Endothelial cell of umbilical vein (primary cell): ENCODE measurements at regions not wholly inside any gene's neighbourhood (a gene's known extent, or its start where the extent isn't known, plus 50 kb on each side); places are given as distances from the start of the nearest gene placed in this dataset.

Experiments
- GATA2 ChIP-seq: IDR thresholded peaks from 2 replicates; pipeline ENCODE4 v1.7.0; 2011; ENCODE audit warnings: low read depth, mild to moderate bottlenecking, moderate library complexity, mixed read lengths, low read length; ENCODE audit not compliant: insufficient read length, insufficient read depth
- JUN ChIP-seq: IDR thresholded peaks from 2 replicates; pipeline ENCODE4 v1.6.1; 2011; ENCODE audit warnings: borderline replicate concordance, low read depth; ENCODE audit not compliant: insufficient read length, insufficient read depth
- MAX ChIP-seq: IDR thresholded peaks from 2 replicates; pipeline ENCODE4 v1.6.1; 2011; ENCODE audit not compliant: insufficient read depth, insufficient read length
- MYC ChIP-seq: IDR thresholded peaks from one replicate; pipeline ENCODE4 v1.6.1; 2011; ENCODE audit warnings: mild to moderate bottlenecking, low read depth, low read length
- POLR2A ChIP-seq: IDR thresholded peaks from 2 replicates; pipeline ENCODE4 v1.6.1; 2012; ENCODE audit warnings: low read depth, mild to moderate bottlenecking, control low read depth, low read length
- POLR2AphosphoS5 ChIP-seq: IDR thresholded peaks from 2 replicates; pipeline ENCODE4 v1.6.1; 2012; ENCODE audit warnings: low read depth, mild to moderate bottlenecking, control low read depth, low read length, moderate library complexity; ENCODE audit not compliant: insufficient read depth
- TF ChIP-seq, protein P1 (sequence below), 2 donors: IDR thresholded peaks; 1 replicate in 1 of 2; 2 replicates in 1 of 2; pipeline ENCODE4 v1.5.1; 2011; ENCODE audit warnings: low read length in 2 of 2, mild to moderate bottlenecking in 2 of 2, moderate library complexity in 2 of 2, control low read depth in 1 of 2, inconsistent platforms in 1 of 2, low read depth in 1 of 2; ENCODE audit not compliant: insufficient read depth in 1 of 2; ENCODE audit errors: extremely low read depth in 1 of 2

DNA sequence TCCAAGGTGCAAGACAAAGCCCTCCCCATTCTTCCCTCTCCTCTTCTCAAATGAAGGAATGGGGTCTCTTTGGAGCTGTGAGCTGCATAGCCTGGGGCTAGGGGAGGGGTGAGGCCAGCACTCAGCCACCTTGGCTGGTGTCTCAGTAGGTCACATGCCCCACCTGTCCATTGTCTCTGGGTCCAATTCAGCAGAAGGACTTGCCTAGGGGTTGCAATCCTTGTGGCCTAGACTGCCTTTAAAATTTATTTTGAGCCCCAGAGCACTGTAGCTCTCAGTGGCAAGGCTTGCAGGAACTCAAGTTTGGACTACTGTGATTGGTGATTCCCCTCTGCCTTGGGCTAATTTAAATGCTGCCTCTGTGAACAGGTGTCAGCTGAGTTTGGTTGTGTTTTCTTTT lies 336.7 kb downstream of the DDX10 start:
- TF ChIP-seq, protein P1, sequence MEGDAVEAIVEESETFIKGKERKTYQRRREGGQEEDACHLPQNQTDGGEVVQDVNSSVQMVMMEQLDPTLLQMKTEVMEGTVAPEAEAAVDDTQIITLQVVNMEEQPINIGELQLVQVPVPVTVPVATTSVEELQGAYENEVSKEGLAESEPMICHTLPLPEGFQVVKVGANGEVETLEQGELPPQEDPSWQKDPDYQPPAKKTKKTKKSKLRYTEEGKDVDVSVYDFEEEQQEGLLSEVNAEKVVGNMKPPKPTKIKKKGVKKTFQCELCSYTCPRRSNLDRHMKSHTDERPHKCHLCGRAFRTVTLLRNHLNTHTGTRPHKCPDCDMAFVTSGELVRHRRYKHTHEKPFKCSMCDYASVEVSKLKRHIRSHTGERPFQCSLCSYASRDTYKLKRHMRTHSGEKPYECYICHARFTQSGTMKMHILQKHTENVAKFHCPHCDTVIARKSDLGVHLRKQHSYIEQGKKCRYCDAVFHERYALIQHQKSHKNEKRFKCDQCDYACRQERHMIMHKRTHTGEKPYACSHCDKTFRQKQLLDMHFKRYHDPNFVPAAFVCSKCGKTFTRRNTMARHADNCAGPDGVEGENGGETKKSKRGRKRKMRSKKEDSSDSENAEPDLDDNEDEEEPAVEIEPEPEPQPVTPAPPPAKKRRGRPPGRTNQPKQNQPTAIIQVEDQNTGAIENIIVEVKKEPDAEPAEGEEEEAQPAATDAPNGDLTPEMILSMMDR (IDR thresholded peaks at IDR 0.05; ENCODE audit: extremely low read depth in 1 of 2, insufficient read depth in 1 of 2, low read depth in 1 of 2, low read length in 2 of 2), result no peak
- TF ChIP-seq MAX, result no peak
- TF ChIP-seq POLR2AphosphoS5, result no peak
- TF ChIP-seq GATA2, result no peak
- TF ChIP-seq MYC, result no peak
- no peak for TF ChIP-seq JUN
- TF ChIP-seq POLR2A, result no peak
